WERI-Rb-1 (cell line): ENCODE measurements at regions not wholly inside any gene's neighbourhood (a gene's known extent, or its start where the extent isn't known, plus 50 kb on each side); places are given as distances from the start of the nearest gene placed in this dataset.
A peak's percentile ranks its signal among the peaks of the same experiment; 100 is the strongest.

ENCODE experiments used
- DNase-seq: peaks from one replicate; pipeline ENCODE4 v3.0.0-alpha.2; 2020
- H3K27ac ChIP-seq: fragments of 250-450 bp; sonication (Bioruptor Pico); 2 replicates; pipeline ENCODE4 v1.5.1; 2020; ENCODE audit warnings: mild to moderate bottlenecking, moderate library complexity
- H3K27me3 ChIP-seq: fragments of 250-450 bp; sonication (Bioruptor Pico); 2 replicates; pipeline ENCODE4 v1.5.1; 2021; ENCODE audit warnings: mild to moderate bottlenecking, low read depth, moderate library complexity; ENCODE audit not compliant: insufficient read depth, severe bottlenecking
- H3K36me3 ChIP-seq: fragments of 250-450 bp; sonication (Bioruptor Pico); 2 replicates; pipeline ENCODE4 v1.5.1; 2020; ENCODE audit warnings: mild to moderate bottlenecking, moderate library complexity
- H3K4me3 ChIP-seq: 2 replicates; pipeline ENCODE4 v1.5.1; 2011; ENCODE audit warnings: low read depth, mild to moderate bottlenecking, control low read depth, low read length
- H3K9me3 ChIP-seq: fragments of 250-450 bp; sonication (Bioruptor Pico); 2 replicates; pipeline ENCODE4 v1.5.1; 2021; ENCODE audit warnings: mild to moderate bottlenecking, moderate library complexity; ENCODE audit not compliant: severe bottlenecking
- CTCF ChIP-seq: IDR thresholded peaks from 2 replicates; pipeline ENCODE4 v1.5.1; 2011; ENCODE audit warnings: low read depth, mild to moderate bottlenecking, control low read depth, inconsistent platforms, low read length

GRCh38 chr9:136611606-136612005 is 51.1 kb upstream of the EGFL7 start:
- no peaks in the 10 kb centered on the region for H3K9me3 ChIP-seq
- no peaks in the 10 kb centered on the region for H3K27me3 ChIP-seq
- H3K4me3 ChIP-seq: no peak overlapping the region
- no peak for DNase-seq
- no peak for TF ChIP-seq CTCF
- no peak overlapping the region for H3K27ac ChIP-seq
- H3K36me3 ChIP-seq: no peaks in the 10 kb centered on the region

GRCh38 chr9:136611119-136611518 is 51.6 kb upstream of the EGFL7 start:
- Histone ChIP-seq H3K27me3 (no peaks in the 10 kb centered on the region), H3K27ac (no peak overlapping the region), H3K4me3 (no peak overlapping the region), H3K9me3 (no peaks in the 10 kb centered on the region), H3K36me3 (no peaks in the 10 kb centered on the region)
- no peak for TF ChIP-seq CTCF
- DNase-seq: no peak

- H3K27me3 ChIP-seq: no peaks in the 10 kb centered on the region
- no peaks in the 10 kb centered on the region for H3K9me3 ChIP-seq
- TF ChIP-seq CTCF: no peak
- no peaks in the 10 kb centered on the region for H3K36me3 ChIP-seq
- no peak overlapping the region for H3K4me3 ChIP-seq
- no peak for DNase-seq
- H3K27ac ChIP-seq: no peak overlapping the region
Measured at GRCh38 chr9:136610426-136610825, 52.3 kb upstream of the EGFL7 start.

GRCh38 chr9:136609838-136610311 is 52.8 kb upstream of the EGFL7 start:
- Histone ChIP-seq H3K27me3 (no peaks in the 10 kb centered on the region), H3K27ac (no peak overlapping the region), H3K36me3 (no peaks in the 10 kb centered on the region), H3K4me3 (no peak overlapping the region), H3K9me3 (no peaks in the 10 kb centered on the region)
- DNase-seq: no peak
- no peak for TF ChIP-seq CTCF

- no peak for DNase-seq
- H3K9me3 ChIP-seq: no peaks in the 10 kb centered on the region
- no peak for TF ChIP-seq CTCF
- H3K27me3 ChIP-seq: no peaks in the 10 kb centered on the region
- H3K4me3 ChIP-seq: no peak overlapping the region
- no peaks in the 10 kb centered on the region for H3K36me3 ChIP-seq
- no peak overlapping the region; the same call in 1 of the 2 replicates for H3K27ac ChIP-seq
Measured at GRCh38 chr9:136609160-136609475, 53.6 kb upstream of the EGFL7 start.

GRCh38 chr9:136608348-136609159 is 54.2 kb upstream of the EGFL7 start:
- no peak for DNase-seq

More at GRCh38 chr9:136608348-136609159, 54.2 kb upstream of the EGFL7 start:
- no peaks in the 10 kb centered on the region for H3K36me3 ChIP-seq
- no peaks in the 10 kb centered on the region for H3K27me3 ChIP-seq
- H3K27ac ChIP-seq: peak overlapping the region; percentile 14; the same call in 1 of the 2 replicates
- H3K4me3 ChIP-seq: no peak overlapping the region
- TF ChIP-seq CTCF: no peak
- H3K9me3 ChIP-seq: no peaks in the 10 kb centered on the region
